Keratinocyte (primary cell): ENCODE measurements at regions not wholly inside any gene's neighbourhood (a gene's known extent, or its start where the extent isn't known, plus 50 kb on each side); places are given as distances from the start of the nearest gene placed in this dataset.

ENCODE experiments used
- EZH2 ChIP-seq: IDR thresholded peaks from one replicate; pipeline ENCODE4 v1.6.1; 2012; ENCODE audit warnings: inconsistent platforms, mild to moderate bottlenecking, low read length, moderate library complexity
- TF ChIP-seq, protein P1 (sequence below), 3 experiments: IDR thresholded peaks in 1 of 3; conservative IDR thresholded peaks in 1 of 3; optimal IDR thresholded peaks in 1 of 3; 2 replicates in 2 of 3; 3 replicates in 1 of 3; pipeline versions ENCODE3 to v1.5.1; 2011; ENCODE audit warnings: low read length in 3 of 3, mild to moderate bottlenecking in 3 of 3, moderate library complexity in 2 of 3, control low read depth in 1 of 3, inconsistent platforms in 1 of 3; ENCODE audit not compliant: insufficient read depth in 2 of 3; ENCODE audit errors: extremely low read depth in 1 of 3

DNA sequence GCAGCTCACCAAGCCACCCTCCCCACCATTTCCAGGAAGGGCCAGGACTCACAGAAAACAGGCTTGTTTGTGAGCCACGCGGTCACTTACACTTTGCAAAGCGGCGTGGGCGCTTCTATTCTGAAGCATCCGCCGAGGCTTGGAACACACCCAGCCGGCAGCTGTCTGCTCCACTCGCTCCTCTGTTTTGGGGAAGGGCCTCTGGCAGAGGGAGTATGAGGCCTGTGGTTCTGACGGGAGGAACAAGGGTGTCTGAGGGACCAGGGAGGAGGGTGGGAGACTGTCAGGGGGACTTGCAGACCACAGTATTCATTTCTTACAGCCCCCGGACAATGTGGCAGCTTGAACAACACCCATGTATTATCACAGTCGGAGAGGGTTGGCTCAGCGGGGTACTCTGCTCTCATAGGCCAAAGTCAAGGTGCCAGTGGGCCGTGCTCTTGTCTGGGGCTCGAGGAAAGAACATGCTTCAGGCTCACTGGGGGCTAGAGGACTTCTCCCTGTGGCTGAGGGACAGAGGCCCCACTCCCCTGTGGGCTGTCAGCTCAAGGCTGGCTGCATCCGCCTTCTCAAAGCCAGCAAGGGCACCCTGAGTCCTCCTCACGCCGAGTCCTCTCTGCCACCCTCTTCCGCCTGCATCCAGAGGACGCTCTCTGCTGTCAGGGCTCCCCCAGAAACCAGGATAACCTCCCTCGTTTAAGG lies 60.4 kb upstream of the FAM20C start:
- TF ChIP-seq, protein P1, sequence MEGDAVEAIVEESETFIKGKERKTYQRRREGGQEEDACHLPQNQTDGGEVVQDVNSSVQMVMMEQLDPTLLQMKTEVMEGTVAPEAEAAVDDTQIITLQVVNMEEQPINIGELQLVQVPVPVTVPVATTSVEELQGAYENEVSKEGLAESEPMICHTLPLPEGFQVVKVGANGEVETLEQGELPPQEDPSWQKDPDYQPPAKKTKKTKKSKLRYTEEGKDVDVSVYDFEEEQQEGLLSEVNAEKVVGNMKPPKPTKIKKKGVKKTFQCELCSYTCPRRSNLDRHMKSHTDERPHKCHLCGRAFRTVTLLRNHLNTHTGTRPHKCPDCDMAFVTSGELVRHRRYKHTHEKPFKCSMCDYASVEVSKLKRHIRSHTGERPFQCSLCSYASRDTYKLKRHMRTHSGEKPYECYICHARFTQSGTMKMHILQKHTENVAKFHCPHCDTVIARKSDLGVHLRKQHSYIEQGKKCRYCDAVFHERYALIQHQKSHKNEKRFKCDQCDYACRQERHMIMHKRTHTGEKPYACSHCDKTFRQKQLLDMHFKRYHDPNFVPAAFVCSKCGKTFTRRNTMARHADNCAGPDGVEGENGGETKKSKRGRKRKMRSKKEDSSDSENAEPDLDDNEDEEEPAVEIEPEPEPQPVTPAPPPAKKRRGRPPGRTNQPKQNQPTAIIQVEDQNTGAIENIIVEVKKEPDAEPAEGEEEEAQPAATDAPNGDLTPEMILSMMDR (optimal IDR thresholded peaks at IDR 0.05 in 1 of 3, IDR thresholded peaks at IDR 0.05 in 1 of 3, conservative IDR thresholded peaks at IDR 0.05 in 1 of 3; ENCODE audit: extremely low read depth in 1 of 3, insufficient read depth in 2 of 3, low read length in 3 of 3), result no peak
- TF ChIP-seq EZH2, result no peak
